ENCODE measurements at regions not wholly inside any gene's neighbourhood (a gene's known extent, or its start where the extent isn't known, plus 50 kb on each side); places are given as distances from the start of the nearest gene placed in this dataset.
"Not testable (repeated sequence)": the region's sequence is repeated elsewhere in the genome, so short reads cannot be mapped to it uniquely, and the experiment has no call there.

GRCh38 chr7:51569581-51569980 lies 253.0 kb upstream of the COBL start:
- H3K4me2 ChIP-seq (ENCODE audit: low read depth, low read length, poor library complexity, severe bottlenecking) = no peak overlapping the region
- H2AFZ ChIP-seq (ENCODE audit: low read length) = no peak overlapping the region
- H3K9me3 ChIP-seq (ENCODE audit: low read length) = no peaks in the 10 kb centered on the region

GRCh38 chr7:51569176-51569575 lies 252.6 kb upstream of the COBL start:
- H3K4me2 ChIP-seq (ENCODE audit: low read depth, low read length, poor library complexity, severe bottlenecking) = no peak overlapping the region
- H3K4me3 ChIP-seq (ENCODE audit: low read length) = no peak overlapping the region
- no peaks in the 10 kb centered on the region for H3K79me2 ChIP-seq (ENCODE audit: low read length)
- H3K9ac ChIP-seq (ENCODE audit: low read length) = no peak overlapping the region
- no peaks in the 10 kb centered on the region for H3K27me3 ChIP-seq (ENCODE audit: low read length)
- no peaks in the 10 kb centered on the region for H4K20me1 ChIP-seq (ENCODE audit: insufficient read depth, low read depth, low read length)
- no peaks in the 10 kb centered on the region for H3K4me1 ChIP-seq (ENCODE audit: low read length)
- no peak overlapping the region for H2AFZ ChIP-seq (ENCODE audit: low read length)
- H3K9me3 ChIP-seq (ENCODE audit: low read length) = 0 out of 2 replicates have a peak, but pooled peaks cover 2% of the 10 kb centered on the region
- DNase-seq = no peak
- no peaks in the 10 kb centered on the region for H3K36me3 ChIP-seq (ENCODE audit: insufficient read depth, low read length)
- no peaks in the 10 kb centered on the region for H3K9me2 ChIP-seq (replicated peaks; ENCODE audit: insufficient read depth, low read length)
- no peak overlapping the region for H3K27ac ChIP-seq (ENCODE audit: low read length)

More at GRCh38 chr7:51569581-51569980, 253.0 kb upstream of the COBL start:
- H3K9me2 ChIP-seq (replicated peaks; ENCODE audit: insufficient read depth, low read length) = no peaks in the 10 kb centered on the region
- no peak overlapping the region for H3K4me3 ChIP-seq (ENCODE audit: low read length)
- DNase-seq = no peak
- no peaks in the 10 kb centered on the region for H4K20me1 ChIP-seq (ENCODE audit: insufficient read depth, low read depth, low read length)
- H3K36me3 ChIP-seq (ENCODE audit: insufficient read depth, low read length) = no peaks in the 10 kb centered on the region
- H3K79me2 ChIP-seq (ENCODE audit: low read length) = no peaks in the 10 kb centered on the region
- no peaks in the 10 kb centered on the region for H3K4me1 ChIP-seq (ENCODE audit: low read length)
- H3K9ac ChIP-seq (ENCODE audit: low read length) = no peak overlapping the region
- H3K27me3 ChIP-seq (ENCODE audit: low read length) = no peaks in the 10 kb centered on the region
- H3K27ac ChIP-seq (ENCODE audit: low read length) = no peak overlapping the region

GRCh38 chr7:51551070-51551469 lies 234.5 kb upstream of the COBL start:
- Histone ChIP-seq H3K4me2 (ENCODE audit: low read depth, low read length, poor library complexity, severe bottlenecking) (no peak overlapping the region), H2AFZ (ENCODE audit: low read length) (no peak overlapping the region), H3K4me3 (ENCODE audit: low read length) (no peak overlapping the region), H3K79me2 (ENCODE audit: low read length) (no peaks in the 10 kb centered on the region), H3K4me1 (ENCODE audit: low read length) (no peaks in the 10 kb centered on the region), H3K9me2 (replicated peaks; ENCODE audit: insufficient read depth, low read length) (no peaks in the 10 kb centered on the region), H4K20me1 (ENCODE audit: insufficient read depth, low read depth, low read length) (no peaks in the 10 kb centered on the region), H3K9me3 (ENCODE audit: low read length) (peaks cover 24% of the 10 kb centered on the region), H3K36me3 (ENCODE audit: insufficient read depth, low read length) (no peaks in the 10 kb centered on the region), H3K9ac (ENCODE audit: low read length) (no peak overlapping the region), H3K27ac (ENCODE audit: low read length) (no peak overlapping the region), H3K27me3 (ENCODE audit: low read length) (no peaks in the 10 kb centered on the region)
- DNase-seq = no peak

GRCh38 chr7:51545131-51545530 lies 228.5 kb upstream of the COBL start:
- Histone ChIP-seq H3K4me1 (ENCODE audit: low read length) (no peaks in the 10 kb centered on the region), H3K79me2 (ENCODE audit: low read length) (no peaks in the 10 kb centered on the region), H3K27me3 (ENCODE audit: low read length) (no peaks in the 10 kb centered on the region), H3K9ac (ENCODE audit: low read length) (no peak overlapping the region), H2AFZ (ENCODE audit: low read length) (no peak overlapping the region), H3K27ac (ENCODE audit: low read length) (no peak overlapping the region), H3K9me2 (replicated peaks; ENCODE audit: insufficient read depth, low read length) (no peaks in the 10 kb centered on the region), H4K20me1 (ENCODE audit: insufficient read depth, low read depth, low read length) (no peaks in the 10 kb centered on the region), H3K9me3 (ENCODE audit: low read length) (peaks cover 23% of the 10 kb centered on the region), H3K4me3 (ENCODE audit: low read length) (no peak overlapping the region), H3K4me2 (ENCODE audit: low read depth, low read length, poor library complexity, severe bottlenecking) (no peak overlapping the region), H3K36me3 (ENCODE audit: insufficient read depth, low read length) (no peaks in the 10 kb centered on the region; the same call in 1 of the 2 replicates)
- DNase-seq = no peak

- H3K9ac ChIP-seq (ENCODE audit: low read length) = no peak overlapping the region
- H4K20me1 ChIP-seq (ENCODE audit: insufficient read depth, low read depth, low read length) = no peaks in the 10 kb centered on the region
- no peak overlapping the region for H3K27ac ChIP-seq (ENCODE audit: low read length)
- no peaks in the 10 kb centered on the region; the same call in 1 of the 2 replicates for H3K36me3 ChIP-seq (ENCODE audit: insufficient read depth, low read length)
- no peak overlapping the region for H2AFZ ChIP-seq (ENCODE audit: low read length)
- H3K9me3 ChIP-seq (ENCODE audit: low read length) = peaks cover 19% of the 10 kb centered on the region
- no peaks in the 10 kb centered on the region for H3K79me2 ChIP-seq (ENCODE audit: low read length)
- no peaks in the 10 kb centered on the region for H3K4me1 ChIP-seq (ENCODE audit: low read length)
- H3K4me2 ChIP-seq (ENCODE audit: low read depth, low read length, poor library complexity, severe bottlenecking) = no peak overlapping the region
- no peak for DNase-seq
- no peaks in the 10 kb centered on the region for H3K9me2 ChIP-seq (replicated peaks; ENCODE audit: insufficient read depth, low read length)
- H3K27me3 ChIP-seq (ENCODE audit: low read length) = no peaks in the 10 kb centered on the region
- no peak overlapping the region for H3K4me3 ChIP-seq (ENCODE audit: low read length)
Observed at GRCh38 chr7:51543801-51544553, 227.4 kb upstream of the COBL start.

- not testable (repeated sequence) for H2AFZ ChIP-seq (ENCODE audit: low read length); H3K27me3 ChIP-seq (ENCODE audit: low read length); H3K9ac ChIP-seq (ENCODE audit: low read length); H3K36me3 ChIP-seq (ENCODE audit: insufficient read depth, low read length); H3K4me2 ChIP-seq (ENCODE audit: low read depth, low read length, poor library complexity, severe bottlenecking); H3K9me2 ChIP-seq (replicated peaks; ENCODE audit: insufficient read depth, low read length); H3K27ac ChIP-seq (ENCODE audit: low read length); H3K4me3 ChIP-seq (ENCODE audit: low read length); DNase-seq; H3K4me1 ChIP-seq (ENCODE audit: low read length); H4K20me1 ChIP-seq (ENCODE audit: insufficient read depth, low read depth, low read length); H3K79me2 ChIP-seq (ENCODE audit: low read length)
- H3K9me3 ChIP-seq (ENCODE audit: low read length) = peaks cover 10% of the 10 kb centered on the region
Observed at GRCh38 chr7:51540906-51541305, 224.3 kb upstream of the COBL start.

GRCh38 chr7:51539840-51540239 lies 223.2 kb upstream of the COBL start:
- no peaks in the 10 kb centered on the region for H3K9me2 ChIP-seq (replicated peaks; ENCODE audit: insufficient read depth, low read length)
- no peaks in the 10 kb centered on the region; the same call in 1 of the 2 replicates for H3K36me3 ChIP-seq (ENCODE audit: insufficient read depth, low read length)
- no peaks in the 10 kb centered on the region for H3K4me1 ChIP-seq (ENCODE audit: low read length)
- no peaks in the 10 kb centered on the region for H3K79me2 ChIP-seq (ENCODE audit: low read length)
- H3K9ac ChIP-seq (ENCODE audit: low read length) = no peak overlapping the region
- H4K20me1 ChIP-seq (ENCODE audit: insufficient read depth, low read depth, low read length) = no peaks in the 10 kb centered on the region
- DNase-seq = no peak
- no peak overlapping the region for H3K27ac ChIP-seq (ENCODE audit: low read length)
- no peak overlapping the region for H3K4me2 ChIP-seq (ENCODE audit: low read depth, low read length, poor library complexity, severe bottlenecking)
- H3K9me3 ChIP-seq (ENCODE audit: low read length) = peaks cover 10% of the 10 kb centered on the region
- H3K27me3 ChIP-seq (ENCODE audit: low read length) = no peaks in the 10 kb centered on the region
- no peak overlapping the region for H3K4me3 ChIP-seq (ENCODE audit: low read length)
- no peak overlapping the region for H2AFZ ChIP-seq (ENCODE audit: low read length)

- DNase-seq = no peak
Observed at GRCh38 chr7:51528172-51528571, 211.6 kb upstream of the COBL start.

More at GRCh38 chr7:51528172-51528571, 211.6 kb upstream of the COBL start:
- Histone ChIP-seq H3K4me2 (ENCODE audit: low read depth, low read length, poor library complexity, severe bottlenecking) (no peak overlapping the region), H3K27ac (ENCODE audit: low read length) (no peak overlapping the region), H3K4me1 (ENCODE audit: low read length) (no peaks in the 10 kb centered on the region), H3K4me3 (ENCODE audit: low read length) (no peak overlapping the region), H4K20me1 (ENCODE audit: insufficient read depth, low read depth, low read length) (no peaks in the 10 kb centered on the region), H3K9me3 (ENCODE audit: low read length) (peaks cover 16% of the 10 kb centered on the region; the same call in 1 of the 2 replicates), H3K79me2 (ENCODE audit: low read length) (no peaks in the 10 kb centered on the region), H3K9me2 (replicated peaks; ENCODE audit: insufficient read depth, low read length) (no peaks in the 10 kb centered on the region), H3K27me3 (ENCODE audit: low read length) (no peaks in the 10 kb centered on the region), H3K36me3 (ENCODE audit: insufficient read depth, low read length) (no peaks in the 10 kb centered on the region), H3K9ac (ENCODE audit: low read length) (no peak overlapping the region), H2AFZ (ENCODE audit: low read length) (no peak overlapping the region)

All from Karpas-422 (cell line).